HepG2 (cell line): ENCODE measurements at regions not wholly inside any gene's neighbourhood (a gene's known extent, or its start where the extent isn't known, plus 50 kb on each side); places are given as distances from the start of the nearest gene placed in this dataset.

ENCODE experiments used
- ATAC-seq: fragments of 200-7000 bp; cut with Tn5 transposase; 3 replicates; pipeline ENCODE4 v1.9.1; 2020; ENCODE audit warnings: mild to moderate bottlenecking, moderate library complexity
- BruUV-seq: library from RNA; stranded (reverse); fragments of 400-500 nt; replicated peaks from 2 replicates; lab custom pipeline; 2021; lab: Mats Ljungman, UMichigan
- CTCF ChIA-PET: fragments of 300-600 bp; formaldehyde crosslinking; extraction: SDS; loops from one replicate; lab custom pipeline; 2021; ENCODE audit warnings: low total read pairs, inconsistent platforms, low intra/inter-chr PET ratio; lab: Yijun Ruan, JAX
- POLR2A ChIA-PET: fragments of 350-600 bp; sonication (Branson Sonifier 250); formaldehyde crosslinking; loops from one replicate; lab custom pipeline; 2020; ENCODE audit warnings: antibody characterized with exemption, inconsistent platforms; lab: Yijun Ruan, JAX
- DNase-seq: peaks from one replicate; pipeline ENCODE4 v3.0.0-alpha.2; 2015; ENCODE audit warnings: low spot score
- FAIRE-seq: peaks from 3 replicates; lab custom pipeline; 2011; peaks lifted over from hg19 to GRCh38; lab: Jason Lieb, UNC
- H2AFZ ChIP-seq: one replicate; pipeline ENCODE4 v1.6.1; 2011; ENCODE audit warnings: low read length, inconsistent platforms
- H3K27ac ChIP-seq: fragments of 300-600 bp; 3 replicates; pipeline ENCODE4 v1.8.0; 2011; ENCODE audit warnings: mixed run types, mild to moderate bottlenecking, mixed read lengths, low read length, inconsistent platforms; ENCODE audit not compliant: insufficient read depth; ENCODE audit errors: extremely low read length
- H3K27me3 ChIP-seq, 2 experiments: fragments of 200-600 bp in 1 of 2; 2 replicates in 1 of 2; 3 replicates in 1 of 2; pipeline versions ENCODE4 v1.6.0 to v1.8.0; 2011; ENCODE audit warnings: low read length in 2 of 2, mild to moderate bottlenecking in 2 of 2, moderate library complexity in 2 of 2, inconsistent platforms in 1 of 2; ENCODE audit not compliant: insufficient read depth in 2 of 2, control insufficient read depth in 1 of 2
- H3K36me3 ChIP-seq, 2 experiments: fragments of 200-600 bp in 1 of 2; replicated peaks in 1 of 2; 2 replicates in 1 of 2; 3 replicates in 1 of 2; pipeline versions ENCODE4 v1.5.1 to v1.8.0; 2011; ENCODE audit warnings: low read length in 2 of 2, inconsistent platforms in 1 of 2; ENCODE audit not compliant: insufficient read depth in 2 of 2, control insufficient read depth in 1 of 2
- H3K4me1 ChIP-seq: 2 replicates; pipeline ENCODE4 v1.5.1; 2012; ENCODE audit warnings: low read length, inconsistent platforms; ENCODE audit not compliant: insufficient read depth
- H3K4me2 ChIP-seq: 2 replicates; pipeline ENCODE4 v1.6.0; 2011; ENCODE audit warnings: low read depth, low read length, inconsistent platforms
- H3K4me3 ChIP-seq, 3 experiments: fragments of 200-600 bp in 1 of 3; sonication (generic), shearing (Covaris generic) in 1 of 3; replicated peaks in 1 of 3; 2 replicates each; pipeline ENCODE4 v1.5.1; 2011 to 2016; ENCODE audit warnings: low read length in 3 of 3, inconsistent platforms in 2 of 3, low read depth in 2 of 3, mild to moderate bottlenecking in 2 of 3, control low read depth in 1 of 3, mixed read lengths in 1 of 3; ENCODE audit not compliant: insufficient read depth in 1 of 3
- H3K79me2 ChIP-seq: one replicate; pipeline ENCODE4 v1.6.1; 2011; ENCODE audit warnings: low read length, inconsistent platforms; ENCODE audit not compliant: insufficient read depth
- H3K9ac ChIP-seq: 2 replicates; pipeline ENCODE4 v1.6.0; 2011; ENCODE audit warnings: mild to moderate bottlenecking, low read depth, low read length, inconsistent platforms; ENCODE audit not compliant: insufficient read depth
- H3K9me3 ChIP-seq: 2 replicates; pipeline ENCODE4 v1.5.1; 2012; ENCODE audit warnings: mild to moderate bottlenecking, low read length
- H4K20me1 ChIP-seq: 2 replicates; pipeline ENCODE4 v1.6.0; 2011; ENCODE audit warnings: inconsistent platforms, mild to moderate bottlenecking, low read length, moderate library complexity; ENCODE audit not compliant: insufficient read depth
- ARNT2 ChIP-seq: sonication (generic); formaldehyde crosslinking; IDR thresholded peaks from 2 replicates; pipeline ENCODE4 v1.8.0; 2022; ENCODE audit warnings: mild to moderate bottlenecking, low read depth, missing genetic modification reagents, moderate library complexity
- ARNTL ChIP-seq: sonication (generic); formaldehyde crosslinking; IDR thresholded peaks from 2 replicates; pipeline ENCODE4 v1.4.0; 2020; ENCODE audit warnings: mild to moderate bottlenecking, missing genetic modification reagents
- BCLAF1 ChIP-seq: fragments of 450-650 bp; IDR thresholded peaks from 2 replicates; pipeline ENCODE4 v1.6.1; 2017; ENCODE audit warnings: mild to moderate bottlenecking
- KDM5A ChIP-seq: fragments of 200-600 bp; sonication (generic); IDR thresholded peaks from 2 replicates; pipeline ENCODE4 v1.7.0; 2018; ENCODE audit warnings: antibody characterized with exemption, mild to moderate bottlenecking, low read length, borderline replicate concordance
- SKIL ChIP-seq: sonication (generic); formaldehyde crosslinking; IDR thresholded peaks from 2 replicates; pipeline ENCODE4 v1.8.0; 2022; ENCODE audit warnings: missing genetic modification reagents, mild to moderate bottlenecking, moderate library complexity, borderline replicate concordance
- ZFP62 ChIP-seq: sonication (generic); formaldehyde crosslinking; IDR thresholded peaks from 2 replicates; pipeline ENCODE4 v1.4.0; 2020; ENCODE audit warnings: missing genetic modification reagents
- ZKSCAN1 ChIP-seq: fragments of 150-350 bp; IDR thresholded peaks from 2 replicates; pipeline ENCODE4 v1.6.1; 2014; ENCODE audit warnings: low read length
- ZNF564 ChIP-seq: sonication (generic); formaldehyde crosslinking; IDR thresholded peaks from 2 replicates; pipeline ENCODE4 v1.8.1; 2023; ENCODE audit warnings: mild to moderate bottlenecking, missing genetic modification reagents
- ZNF597 ChIP-seq: sonication (generic); formaldehyde crosslinking; IDR thresholded peaks from 2 replicates; pipeline ENCODE4 v1.5.0; 2020; ENCODE audit warnings: missing genetic modification reagents
- ZNF83 ChIP-seq: sonication (generic); formaldehyde crosslinking; IDR thresholded peaks from 2 replicates; pipeline ENCODE4 v1.4.0; 2020; ENCODE audit warnings: missing genetic modification reagents, mild to moderate bottlenecking, borderline replicate concordance
- WGBS: methylation state at CpG from one replicate; pipeline ENCODE4 v1.1.6; 2017; ENCODE audit warnings: low lambda C conversion rate; 5-methylcytosine and 5-hydroxymethylcytosine counted together
- in situ Hi-C: cut with HindIII; loops from 2 replicates; pipeline ENCODE4 v1.10.0; 2017; ENCODE audit warnings: low pct_unique_long_range_greater_than_20kb; ENCODE audit not compliant: extremely low pct_ligation_motif_present
- intact Hi-C: fragments of 100-400 bp; cut with micrococcal nuclease; formaldehyde crosslinking; loops from one replicate; pipeline ENCODE4 v1.10.0; 2022; ENCODE audit not compliant: unreplicated experiment

- FAIRE-seq: no peak
- Histone ChIP-seq H3K79me2 (no peaks in the 10 kb centered on the region), H3K4me2 (no peak overlapping the region), H3K4me1 (no peaks in the 10 kb centered on the region), H3K36me3 (no peaks in the 10 kb centered on the region), H3K27ac (no peak overlapping the region), H3K9ac (no peak overlapping the region), H2AFZ (no peak overlapping the region), H3K9me3 (no peaks in the 10 kb centered on the region), H3K27me3 (no peaks in the 10 kb centered on the region), H4K20me1 (no peaks in the 10 kb centered on the region), H3K4me3 (no peak overlapping the region)
- BruUV-seq: no TSS peak
- ATAC-seq: no peak
- TF ChIP-seq ARNT2: no peak
- TF ChIP-seq KDM5A: no peak
- TF ChIP-seq SKIL: no peak
- TF ChIP-seq ZKSCAN1: no peak
- TF ChIP-seq ZFP62 (CRISPR knock-in tag): no peak
- no peak for TF ChIP-seq ARNTL (CRISPR knock-in tag)
- no peak for TF ChIP-seq ZNF564
- no peak for DNase-seq
- in situ Hi-C loops (no loop called here), intact Hi-C loops (no loop called here)
- ChIA-PET CTCF (no interaction called here), POLR2A (no interaction called here)
- 26% methylated on average over 2 of the region's 3 CpGs for WGBS
Measured at GRCh38 chr10:93190372-93190771, 116.7 kb downstream of the CYP26A1 start.

- no peaks in the 10 kb centered on the region for H3K9me3 ChIP-seq
- in situ Hi-C loops: no loop called here
- POLR2A ChIA-PET: no interaction called here
Measured at GRCh38 chr10:93193906-93194305, 120.2 kb downstream of the CYP26A1 start.

More at GRCh38 chr10:93193906-93194305, 120.2 kb downstream of the CYP26A1 start:
- DNase-seq (no peak), ATAC-seq (no peak), FAIRE-seq (no peak)
- CTCF ChIA-PET: no interaction called here
- Histone ChIP-seq H3K4me1 (peaks cover 6% of the 10 kb centered on the region), H3K9ac (no peak overlapping the region), H3K4me3 (no peak overlapping the region), H4K20me1 (no peaks in the 10 kb centered on the region), H3K4me2 (no peak overlapping the region), H3K27ac (no peak overlapping the region), H2AFZ (no peak overlapping the region), H3K36me3 (no peaks in the 10 kb centered on the region), H3K27me3 (peaks cover 0 to 8% of the 10 kb centered on the region in 2 experiments; a peak in 2 of 5 replicates), H3K79me2 (no peaks in the 10 kb centered on the region)
- TF ChIP-seq ZNF597 (no peak), BCLAF1 (no peak), ZNF83 (no peak)
- intact Hi-C loops: no loop called here
- BruUV-seq: no TSS peak
- 52% methylated on average over 6 of the region's 6 CpGs for WGBS
